ENCODE measurements at regions not wholly inside any gene's neighbourhood (a gene's known extent, or its start where the extent isn't known, plus 50 kb on each side); places are given as distances from the start of the nearest gene placed in this dataset.

GRCh38 chr4:73341454-73341853 is 62.6 kb upstream of the ALB start:
- H3K4me1 ChIP-seq (ENCODE audit: control insufficient read depth in 1 of 2, insufficient read depth in 2 of 2, low read length in 2 of 2), result no peaks in the 10 kb centered on the region
- ChIA-PET POLR2A (interaction anchor here (0.8 kb wide), 1 partner anchor 13 kb away, joined by 3 read pairs; no protein-coding TSS in a partner anchor), CTCF (interaction anchor here (0.7 to 4.1 kb wide), 20 partner anchors 9 to 793 kb away, joined by 3 to 62 read pairs (median 4); partner anchors contain the start of genes CXCL2 and RASSF6), RAD21 (ENCODE audit: low non-redundant PET in 1 of 2, low total read pairs in 2 of 2, uncharacterized antibody in 2 of 2, unreplicated experiment in 2 of 2) (interaction anchor here (0.8 to 1.4 kb wide), 5 partner anchors 105 to 793 kb away, joined by 3 to 6 read pairs (median 3); no protein-coding TSS in a partner anchor)
- H3K27me3 ChIP-seq (ENCODE audit: insufficient read depth, low read length), result no peaks in the 10 kb centered on the region
- no peak overlapping the region for H3K9ac ChIP-seq (ENCODE audit: low read length)
- no peaks in the 10 kb centered on the region for H3K79me2 ChIP-seq (ENCODE audit: insufficient read depth, low read length)
- no peaks in the 10 kb centered on the region for H3K9me3 ChIP-seq (ENCODE audit: control insufficient read depth in 1 of 2, insufficient read depth in 1 of 2, low read depth in 1 of 2, low read length in 2 of 2)
- ATAC-seq, result peak; percentile 85
- intact Hi-C loops (cut with micrococcal nuclease), result loop anchor here (1.0 to 10.0 kb wide), 3 partner anchors 231 to 523 kb away; partner anchors contain the start of gene CXCL1
- no peak overlapping the region for H3K4me3 ChIP-seq (replicated peaks in 1 of 2; ENCODE audit: low read depth in 1 of 2, low read length in 2 of 2)
- H4K20me1 ChIP-seq (ENCODE audit: insufficient read depth), result no peaks in the 10 kb centered on the region
- no peak overlapping the region for H2AFZ ChIP-seq (ENCODE audit: low read depth, low read length, poor library complexity, severe bottlenecking)
- peak; percentile 33 for DNase-seq (ENCODE audit: low read depth, low spot score)
- no peak overlapping the region for H3K4me2 ChIP-seq (ENCODE audit: low read length)
- peak; percentile 84 for TF ChIP-seq RAD21 (IDR thresholded peaks at IDR 0.05; ENCODE audit: low read depth)
- peak; percentile 52 to 82 (median 65) for TF ChIP-seq CTCF (IDR thresholded peaks at IDR 0.05 in 2 of 3, conservative IDR thresholded peaks at IDR 0.05 in 1 of 3; ENCODE audit: borderline replicate concordance in 1 of 3, insufficient read depth in 1 of 3, low read depth in 2 of 3, low read length in 2 of 3)
- no peak for TF ChIP-seq ATF3 (IDR thresholded peaks at IDR 0.05)
- no peaks in the 10 kb centered on the region for H3K9me2 ChIP-seq (ENCODE audit: insufficient read depth)
- no peaks in the 10 kb centered on the region for H3K36me3 ChIP-seq (ENCODE audit: control insufficient read depth in 1 of 2, insufficient read depth in 2 of 2, low read length in 2 of 2)
- no peak overlapping the region for H3K27ac ChIP-seq (ENCODE audit: low read depth, low read length)
- BruUV-seq (replicated peaks), result no TSS peak

GRCh38 chr4:73340917-73341316 is 63.2 kb upstream of the ALB start:
- H3K36me3 ChIP-seq (ENCODE audit: control insufficient read depth in 1 of 2, insufficient read depth in 2 of 2, low read length in 2 of 2), result no peaks in the 10 kb centered on the region
- no peaks in the 10 kb centered on the region for H3K27me3 ChIP-seq (ENCODE audit: insufficient read depth, low read length)
- RAD21 ChIA-PET (ENCODE audit: low non-redundant PET in 1 of 2, low total read pairs in 2 of 2, uncharacterized antibody in 2 of 2, unreplicated experiment in 2 of 2), result interaction anchor here (0.8 to 1.4 kb wide), 5 partner anchors 105 to 793 kb away, joined by 3 to 6 read pairs (median 3); no protein-coding TSS in a partner anchor
- POLR2A ChIA-PET, result interaction anchor here (0.8 kb wide), 1 partner anchor 14 kb away, joined by 3 read pairs; no protein-coding TSS in a partner anchor
- ATAC-seq, result no peak
- H3K9me3 ChIP-seq (ENCODE audit: control insufficient read depth in 1 of 2, insufficient read depth in 1 of 2, low read depth in 1 of 2, low read length in 2 of 2), result no peaks in the 10 kb centered on the region
- CTCF ChIA-PET, result interaction anchor here (0.7 to 4.1 kb wide), 20 partner anchors 8 to 793 kb away, joined by 3 to 62 read pairs (median 4); partner anchors contain the start of genes CXCL2 and RASSF6
- no peaks in the 10 kb centered on the region for H3K9me2 ChIP-seq (ENCODE audit: insufficient read depth)
- H4K20me1 ChIP-seq (ENCODE audit: insufficient read depth), result no peaks in the 10 kb centered on the region
- DNase-seq (ENCODE audit: low read depth, low spot score), result no peak
- H3K27ac ChIP-seq (ENCODE audit: low read depth, low read length), result no peak overlapping the region
- no peak overlapping the region for H3K9ac ChIP-seq (ENCODE audit: low read length)
- H3K79me2 ChIP-seq (ENCODE audit: insufficient read depth, low read length), result no peaks in the 10 kb centered on the region
- intact Hi-C loops (cut with micrococcal nuclease), result loop anchor here (1.0 to 10.0 kb wide), 4 partner anchors 105 to 524 kb away; partner anchors contain the start of gene CXCL1
- no TSS peak for BruUV-seq (replicated peaks)
- no peak overlapping the region for H3K4me2 ChIP-seq (ENCODE audit: low read length)
- no peaks in the 10 kb centered on the region for H3K4me1 ChIP-seq (ENCODE audit: control insufficient read depth in 1 of 2, insufficient read depth in 2 of 2, low read length in 2 of 2)
- no peak overlapping the region for H3K4me3 ChIP-seq (replicated peaks in 1 of 2; ENCODE audit: low read depth in 1 of 2, low read length in 2 of 2)
- H2AFZ ChIP-seq (ENCODE audit: low read depth, low read length, poor library complexity, severe bottlenecking), result no peak overlapping the region
- TF ChIP-seq SIN3A (IDR thresholded peaks at IDR 0.05; ENCODE audit: low read depth) (no peak), ZNF274 (IDR thresholded peaks at IDR 0.05; ENCODE audit: low read depth, low read length) (no peak), REST (IDR thresholded peaks at IDR 0.05; ENCODE audit: low read depth) (no peak), JUND (IDR thresholded peaks at IDR 0.05) (no peak), EZH2 (IDR thresholded peaks at IDR 0.05) (no peak), TCF7L2 (IDR thresholded peaks at IDR 0.05; ENCODE audit: borderline replicate concordance, extremely low read depth, insufficient read depth, insufficient read length) (no peak), RAD21 (IDR thresholded peaks at IDR 0.05; ENCODE audit: low read depth) (no peak), MAX (IDR thresholded peaks at IDR 0.05) (no peak)

All from HCT116 (cell line).